ENCODE measurements at regions not wholly inside any gene's neighbourhood (a gene's known extent, or its start where the extent isn't known, plus 50 kb on each side); places are given as distances from the start of the nearest gene placed in this dataset.

- no peak overlapping the region for H3K4me3 ChIP-seq (ENCODE audit: low read depth in 2 of 2, low read length in 2 of 2)
- no peaks in the 10 kb centered on the region for H3K9me3 ChIP-seq (ENCODE audit: control insufficient read depth, insufficient read depth, low read depth, low read length)
- no peak for TF ChIP-seq CTCF (IDR thresholded peaks at IDR 0.05)
- TF ChIP-seq TCF7L2 (IDR thresholded peaks at IDR 0.05; ENCODE audit: low read depth, low read length): no peak
- TF ChIP-seq, protein P1, sequence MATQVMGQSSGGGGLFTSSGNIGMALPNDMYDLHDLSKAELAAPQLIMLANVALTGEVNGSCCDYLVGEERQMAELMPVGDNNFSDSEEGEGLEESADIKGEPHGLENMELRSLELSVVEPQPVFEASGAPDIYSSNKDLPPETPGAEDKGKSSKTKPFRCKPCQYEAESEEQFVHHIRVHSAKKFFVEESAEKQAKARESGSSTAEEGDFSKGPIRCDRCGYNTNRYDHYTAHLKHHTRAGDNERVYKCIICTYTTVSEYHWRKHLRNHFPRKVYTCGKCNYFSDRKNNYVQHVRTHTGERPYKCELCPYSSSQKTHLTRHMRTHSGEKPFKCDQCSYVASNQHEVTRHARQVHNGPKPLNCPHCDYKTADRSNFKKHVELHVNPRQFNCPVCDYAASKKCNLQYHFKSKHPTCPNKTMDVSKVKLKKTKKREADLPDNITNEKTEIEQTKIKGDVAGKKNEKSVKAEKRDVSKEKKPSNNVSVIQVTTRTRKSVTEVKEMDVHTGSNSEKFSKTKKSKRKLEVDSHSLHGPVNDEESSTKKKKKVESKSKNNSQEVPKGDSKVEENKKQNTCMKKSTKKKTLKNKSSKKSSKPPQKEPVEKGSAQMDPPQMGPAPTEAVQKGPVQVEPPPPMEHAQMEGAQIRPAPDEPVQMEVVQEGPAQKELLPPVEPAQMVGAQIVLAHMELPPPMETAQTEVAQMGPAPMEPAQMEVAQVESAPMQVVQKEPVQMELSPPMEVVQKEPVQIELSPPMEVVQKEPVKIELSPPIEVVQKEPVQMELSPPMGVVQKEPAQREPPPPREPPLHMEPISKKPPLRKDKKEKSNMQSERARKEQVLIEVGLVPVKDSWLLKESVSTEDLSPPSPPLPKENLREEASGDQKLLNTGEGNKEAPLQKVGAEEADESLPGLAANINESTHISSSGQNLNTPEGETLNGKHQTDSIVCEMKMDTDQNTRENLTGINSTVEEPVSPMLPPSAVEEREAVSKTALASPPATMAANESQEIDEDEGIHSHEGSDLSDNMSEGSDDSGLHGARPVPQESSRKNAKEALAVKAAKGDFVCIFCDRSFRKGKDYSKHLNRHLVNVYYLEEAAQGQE (IDR thresholded peaks at IDR 0.05; ENCODE audit: insufficient read depth in 1 of 2, low read depth in 2 of 2, low read length in 1 of 2): no peak
- TF ChIP-seq SIN3A (IDR thresholded peaks at IDR 0.05; ENCODE audit: borderline replicate concordance, insufficient read depth, low read depth, low read length): no peak
- no peak for TF ChIP-seq POLR2AphosphoS5 (IDR thresholded peaks at IDR 0.05; ENCODE audit: low read depth, low read length)
- no peaks in the 10 kb centered on the region for H3K27me3 ChIP-seq (ENCODE audit: control insufficient read depth, insufficient read depth, low read length)
- no peak for DNase-seq (ENCODE audit: low read depth, low spot score)
- ChIA-PET POLR2A (no interaction called here), CTCF (no interaction called here)
- in situ Hi-C loops (cut with HindIII; ENCODE audit: low pct_unique_long_range_greater_than_20kb, low sequenced_read_pairs): no loop called here
- no peaks in the 10 kb centered on the region for H3K4me1 ChIP-seq (ENCODE audit: control insufficient read depth, insufficient read depth, low read length)
- no peak overlapping the region for H3K27ac ChIP-seq (ENCODE audit: low read length)
- H3K36me3 ChIP-seq (ENCODE audit: control insufficient read depth, insufficient read depth, low read length): no peaks in the 10 kb centered on the region
- intact Hi-C loops (cut with micrococcal nuclease; ENCODE audit: unreplicated experiment): no loop called here
- BruUV-seq (replicated peaks): no TSS peak
- ATAC-seq: no peak
These were observed 229.3 kb upstream of the ECI2 start for GRCh38 chr6:4364711-4365110.

GRCh38 chr6:4364172-4364571 lies 228.8 kb upstream of the ECI2 start:
- no peaks in the 10 kb centered on the region for H3K27me3 ChIP-seq (ENCODE audit: control insufficient read depth, insufficient read depth, low read length)
- ChIA-PET CTCF (no interaction called here), POLR2A (no interaction called here)
- in situ Hi-C loops (cut with HindIII; ENCODE audit: low pct_unique_long_range_greater_than_20kb, low sequenced_read_pairs) (no loop called here), intact Hi-C loops (cut with micrococcal nuclease; ENCODE audit: unreplicated experiment) (no loop called here)
- ATAC-seq: no peak
- no peaks in the 10 kb centered on the region for H3K36me3 ChIP-seq (ENCODE audit: control insufficient read depth, insufficient read depth, low read length)
- no peak for TF ChIP-seq TCF7L2 (IDR thresholded peaks at IDR 0.05; ENCODE audit: low read depth, low read length)
- TF ChIP-seq, protein P1 (IDR thresholded peaks at IDR 0.05; ENCODE audit: insufficient read depth in 1 of 2, low read depth in 2 of 2, low read length in 1 of 2): no peak
- no peak for TF ChIP-seq POLR2AphosphoS5 (IDR thresholded peaks at IDR 0.05; ENCODE audit: low read depth, low read length)
- no peak for TF ChIP-seq SIN3A (IDR thresholded peaks at IDR 0.05; ENCODE audit: borderline replicate concordance, insufficient read depth, low read depth, low read length)
- TF ChIP-seq CTCF (IDR thresholded peaks at IDR 0.05): no peak
- DNase-seq (ENCODE audit: low read depth, low spot score): no peak
- H3K4me3 ChIP-seq (ENCODE audit: low read depth in 2 of 2, low read length in 2 of 2): no peak overlapping the region
- BruUV-seq (replicated peaks): no TSS peak
- no peaks in the 10 kb centered on the region for H3K9me3 ChIP-seq (ENCODE audit: control insufficient read depth, insufficient read depth, low read depth, low read length)
- no peak overlapping the region for H3K27ac ChIP-seq (ENCODE audit: low read length)
- H3K4me1 ChIP-seq (ENCODE audit: control insufficient read depth, insufficient read depth, low read length): peaks cover 2% of the 10 kb centered on the region; the same call in 1 of the 2 replicates

Measured in Panc1 (cell line).